HFFc6 (cell line): ENCODE measurements at regions not wholly inside any gene's neighbourhood (a gene's known extent, or its start where the extent isn't known, plus 50 kb on each side); places are given as distances from the start of the nearest gene placed in this dataset.

ENCODE experiments used
- DNase-seq: peaks from one replicate; pipeline ENCODE4 v3.0.0-alpha.2; 2018
- H3K27ac Mint-ChIP-seq: 2 replicates; pipeline ENCODE4 v1.8.0; 2020; ENCODE audit warnings: mild to moderate bottlenecking, mixed read lengths
- H3K27me3 Mint-ChIP-seq: 2 replicates; pipeline ENCODE4 v1.8.0; 2021; ENCODE audit warnings: mild to moderate bottlenecking, moderate library complexity, mixed read lengths; ENCODE audit not compliant: insufficient read depth
- H3K36me3 Mint-ChIP-seq: 2 replicates; pipeline ENCODE4 v1.8.0; 2021; ENCODE audit warnings: low read depth, mixed read lengths
- H3K4me1 Mint-ChIP-seq: 2 replicates; pipeline ENCODE4 v1.8.0; 2020; ENCODE audit warnings: low read depth, mixed read lengths
- H3K4me3 Mint-ChIP-seq: 2 replicates; pipeline ENCODE4 v1.8.0; 2020; ENCODE audit warnings: mild to moderate bottlenecking, moderate library complexity, mixed read lengths
- H3K9me3 Mint-ChIP-seq: 2 replicates; pipeline ENCODE4 v1.8.0; 2020; ENCODE audit warnings: mild to moderate bottlenecking, mixed read lengths
- TF ChIP-seq, protein P1 (sequence below): fragments of 200-600 bp; sonication (generic); IDR thresholded peaks from 2 replicates; pipeline ENCODE4 v1.5.0; 2021; ENCODE audit warnings: antibody characterized with exemption, mild to moderate bottlenecking

- Mint-ChIP-seq H3K4me3 (no peak overlapping the region), H3K9me3 (peaks cover 45% of the 10 kb centered on the region)
Measured at GRCh38 chr1:232489256-232489655, 140.7 kb downstream of the SIPA1L2 start.

GRCh38 chr1:232487236-232487635 lies 142.7 kb downstream of the SIPA1L2 start:
- Mint-ChIP-seq H3K9me3 (peaks cover 47% of the 10 kb centered on the region), H3K27ac (no peak overlapping the region), H3K4me1 (no peaks in the 10 kb centered on the region), H3K27me3 (no peaks in the 10 kb centered on the region), H3K36me3 (peaks cover 6% of the 10 kb centered on the region; the same call in 1 of the 2 replicates), H3K4me3 (no peak overlapping the region)
- TF ChIP-seq, protein P1, sequence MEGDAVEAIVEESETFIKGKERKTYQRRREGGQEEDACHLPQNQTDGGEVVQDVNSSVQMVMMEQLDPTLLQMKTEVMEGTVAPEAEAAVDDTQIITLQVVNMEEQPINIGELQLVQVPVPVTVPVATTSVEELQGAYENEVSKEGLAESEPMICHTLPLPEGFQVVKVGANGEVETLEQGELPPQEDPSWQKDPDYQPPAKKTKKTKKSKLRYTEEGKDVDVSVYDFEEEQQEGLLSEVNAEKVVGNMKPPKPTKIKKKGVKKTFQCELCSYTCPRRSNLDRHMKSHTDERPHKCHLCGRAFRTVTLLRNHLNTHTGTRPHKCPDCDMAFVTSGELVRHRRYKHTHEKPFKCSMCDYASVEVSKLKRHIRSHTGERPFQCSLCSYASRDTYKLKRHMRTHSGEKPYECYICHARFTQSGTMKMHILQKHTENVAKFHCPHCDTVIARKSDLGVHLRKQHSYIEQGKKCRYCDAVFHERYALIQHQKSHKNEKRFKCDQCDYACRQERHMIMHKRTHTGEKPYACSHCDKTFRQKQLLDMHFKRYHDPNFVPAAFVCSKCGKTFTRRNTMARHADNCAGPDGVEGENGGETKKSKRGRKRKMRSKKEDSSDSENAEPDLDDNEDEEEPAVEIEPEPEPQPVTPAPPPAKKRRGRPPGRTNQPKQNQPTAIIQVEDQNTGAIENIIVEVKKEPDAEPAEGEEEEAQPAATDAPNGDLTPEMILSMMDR, result no peak
- no peak for DNase-seq

More at GRCh38 chr1:232489256-232489655, 140.7 kb downstream of the SIPA1L2 start:
- DNase-seq, result no peak
- TF ChIP-seq, protein P1, result no peak
- H3K4me1 Mint-ChIP-seq, result no peaks in the 10 kb centered on the region
- H3K27ac Mint-ChIP-seq, result no peak overlapping the region
- H3K27me3 Mint-ChIP-seq, result no peaks in the 10 kb centered on the region
- H3K36me3 Mint-ChIP-seq, result no peaks in the 10 kb centered on the region

GRCh38 chr1:232486454-232487207 lies 143.3 kb downstream of the SIPA1L2 start:
- Mint-ChIP-seq H3K4me1 (no peaks in the 10 kb centered on the region), H3K9me3 (peaks cover 50% of the 10 kb centered on the region), H3K36me3 (peaks cover 6% of the 10 kb centered on the region; the same call in 1 of the 2 replicates), H3K27ac (no peak overlapping the region), H3K27me3 (no peaks in the 10 kb centered on the region), H3K4me3 (no peak overlapping the region)
- TF ChIP-seq, protein P1, result no peak
- no peak for DNase-seq

DNA sequence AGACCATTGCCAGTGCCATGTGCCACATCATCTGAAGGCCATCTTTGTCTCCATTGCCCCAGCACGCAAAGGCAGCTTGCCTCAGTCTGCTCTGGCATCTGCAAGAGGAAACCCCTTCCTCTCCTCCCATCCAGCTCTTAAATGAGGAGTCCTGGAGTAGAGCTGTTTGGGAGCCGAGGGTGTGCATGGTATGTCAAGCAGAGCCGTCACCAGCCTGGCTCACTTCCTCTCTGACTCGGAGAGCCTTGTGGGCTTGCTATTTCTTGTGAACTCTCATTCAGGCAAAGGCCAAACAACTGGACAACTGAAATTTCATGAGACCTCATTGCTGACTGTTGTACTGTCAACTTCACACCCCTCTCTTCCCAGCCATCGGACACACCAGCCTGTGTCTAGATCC lies 143.9 kb downstream of the SIPA1L2 start:
- H3K27me3 Mint-ChIP-seq, result no peaks in the 10 kb centered on the region
- TF ChIP-seq, protein P1, result no peak
- H3K9me3 Mint-ChIP-seq, result peaks cover 46% of the 10 kb centered on the region
- DNase-seq, result no peak
- no peak overlapping the region for H3K27ac Mint-ChIP-seq
- H3K36me3 Mint-ChIP-seq, result peaks cover 6% of the 10 kb centered on the region; the same call in 1 of the 2 replicates
- no peak overlapping the region for H3K4me3 Mint-ChIP-seq
- H3K4me1 Mint-ChIP-seq, result no peaks in the 10 kb centered on the region

DNA sequence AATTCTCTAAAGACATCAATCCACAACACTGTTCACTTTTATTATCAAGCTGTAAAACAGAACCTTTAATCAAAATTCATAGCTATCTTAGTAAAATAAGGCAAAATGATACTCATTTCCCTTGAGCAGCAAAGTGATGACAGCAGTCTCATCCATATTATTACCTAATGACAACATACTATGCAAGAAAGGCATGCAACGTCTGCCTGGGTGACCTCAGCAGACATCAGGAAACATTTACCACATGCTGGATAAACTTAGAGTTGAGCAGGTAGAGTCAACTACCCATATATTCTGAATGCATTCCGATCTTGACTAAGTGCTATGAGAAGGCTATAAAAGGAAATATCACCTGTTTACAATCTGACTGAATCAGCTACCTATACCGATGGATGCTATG lies 145.1 kb downstream of the SIPA1L2 start:
- Mint-ChIP-seq H3K36me3 (peaks cover 6% of the 10 kb centered on the region; the same call in 1 of the 2 replicates), H3K4me3 (no peak overlapping the region), H3K27ac (no peak overlapping the region), H3K27me3 (no peaks in the 10 kb centered on the region), H3K9me3 (peaks cover 45% of the 10 kb centered on the region), H3K4me1 (no peaks in the 10 kb centered on the region)
- no peak for DNase-seq
- TF ChIP-seq, protein P1, result no peak
